Esophagus squamous epithelium (tissue), 5 donors: ENCODE measurements at regions not wholly inside any gene's neighbourhood (a gene's known extent, or its start where the extent isn't known, plus 50 kb on each side); places are given as distances from the start of the nearest gene placed in this dataset.

Source experiments
- DNase-seq: peaks from one replicate; lab custom pipeline; 2025; lab: John Stamatoyannopoulos, UW
- H3K27ac ChIP-seq, 4 donors: fragments of 200-600 bp; sonication (generic); one replicate each; pipeline ENCODE4 v1.5.1; 2016 to 2019; ENCODE audit warnings: mild to moderate bottlenecking in 1 of 4
- H3K27me3 ChIP-seq, 4 donors: fragments of 200-600 bp; sonication (generic); 1 replicate in 3 of 4; 2 replicates in 1 of 4; pipeline versions ENCODE4 v1.5.1 to v1.6.0; 2017 to 2021; ENCODE audit warnings: antibody characterized with exemption in 1 of 4
- H3K36me3 ChIP-seq, 3 donors: fragments of 200-600 bp; sonication (generic); one replicate each; pipeline ENCODE4 v1.5.1; 2016 to 2019
- H3K4me1 ChIP-seq, 3 donors: fragments of 200-600 bp; sonication (generic); one replicate each; pipeline ENCODE4 v1.5.1; 2017 to 2019
- H3K4me3 ChIP-seq, 4 donors: fragments of 200-600 bp; sonication (generic); 1 replicate in 3 of 4; 2 replicates in 1 of 4; pipeline ENCODE4 v1.5.1; 2016 to 2019; ENCODE audit warnings: mild to moderate bottlenecking in 2 of 4, moderate library complexity in 1 of 4
- H3K9me3 ChIP-seq, 3 donors: fragments of 200-600 bp; sonication (generic); one replicate each; pipeline ENCODE4 v1.5.1; 2016 to 2019
- POLR2A ChIP-seq, 4 donors: fragments of 450-650 bp; IDR thresholded peaks; one replicate each; pipeline ENCODE4 v1.6.1; 2017; ENCODE audit warnings: antibody characterized with exemption in 4 of 4, mild to moderate bottlenecking in 4 of 4, moderate library complexity in 3 of 4
- WGBS, 2 donors: methylation state at CpG; one replicate each; pipeline ENCODE4 v1.1.5; 2018; 5-methylcytosine and 5-hydroxymethylcytosine counted together
- intact Hi-C: fragments of 100-400 bp; cut with DNase I; formaldehyde crosslinking; loops from one replicate; pipeline ENCODE4 v1.15.0; 2022
- TF ChIP-seq, protein P1 (sequence below), 6 experiments: fragments of 450-650 bp in 4 of 6; fragments of 200-600 bp in 2 of 6; sonication (generic) in 2 of 6; IDR thresholded peaks; one replicate each; pipeline ENCODE4 v1.5.1; 2016 to 2019; ENCODE audit warnings: antibody characterized with exemption in 6 of 6, mild to moderate bottlenecking in 4 of 6, moderate library complexity in 4 of 6
- donor health status: DM: yes; HTN: yes; CAD: no.

GRCh38 chr12:13794706-13795105 lies 186.7 kb downstream of the GRIN2B start:
- no peaks in the 10 kb centered on the region for H3K4me1 ChIP-seq
- H3K36me3 ChIP-seq, result no peaks in the 10 kb centered on the region
- intact Hi-C loops, result no loop called here
- DNase-seq, result no peak
- 66 to 76% methylated on average over 2 of the region's 2 CpGs for WGBS, 2 donors
- H3K27me3 ChIP-seq, result no peaks in the 10 kb centered on the region
- TF ChIP-seq, protein P1, sequence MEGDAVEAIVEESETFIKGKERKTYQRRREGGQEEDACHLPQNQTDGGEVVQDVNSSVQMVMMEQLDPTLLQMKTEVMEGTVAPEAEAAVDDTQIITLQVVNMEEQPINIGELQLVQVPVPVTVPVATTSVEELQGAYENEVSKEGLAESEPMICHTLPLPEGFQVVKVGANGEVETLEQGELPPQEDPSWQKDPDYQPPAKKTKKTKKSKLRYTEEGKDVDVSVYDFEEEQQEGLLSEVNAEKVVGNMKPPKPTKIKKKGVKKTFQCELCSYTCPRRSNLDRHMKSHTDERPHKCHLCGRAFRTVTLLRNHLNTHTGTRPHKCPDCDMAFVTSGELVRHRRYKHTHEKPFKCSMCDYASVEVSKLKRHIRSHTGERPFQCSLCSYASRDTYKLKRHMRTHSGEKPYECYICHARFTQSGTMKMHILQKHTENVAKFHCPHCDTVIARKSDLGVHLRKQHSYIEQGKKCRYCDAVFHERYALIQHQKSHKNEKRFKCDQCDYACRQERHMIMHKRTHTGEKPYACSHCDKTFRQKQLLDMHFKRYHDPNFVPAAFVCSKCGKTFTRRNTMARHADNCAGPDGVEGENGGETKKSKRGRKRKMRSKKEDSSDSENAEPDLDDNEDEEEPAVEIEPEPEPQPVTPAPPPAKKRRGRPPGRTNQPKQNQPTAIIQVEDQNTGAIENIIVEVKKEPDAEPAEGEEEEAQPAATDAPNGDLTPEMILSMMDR (IDR thresholded peaks at IDR 0.05), result no peak
- TF ChIP-seq POLR2A (IDR thresholded peaks at IDR 0.05), result no peak
- no peak overlapping the region for H3K27ac ChIP-seq
- no peaks in the 10 kb centered on the region for H3K9me3 ChIP-seq
- H3K4me3 ChIP-seq, result no peak overlapping the region

- no peaks in the 10 kb centered on the region for H3K27me3 ChIP-seq
- H3K4me3 ChIP-seq, result no peak overlapping the region
- no peaks in the 10 kb centered on the region for H3K36me3 ChIP-seq
- TF ChIP-seq POLR2A (IDR thresholded peaks at IDR 0.05), result no peak
- TF ChIP-seq, protein P1 (IDR thresholded peaks at IDR 0.05), result no peak
- no peak overlapping the region for H3K27ac ChIP-seq
- 41 to 53% methylated on average over 1 of the region's 1 CpG for whole genome bisulfite sequencing, 2 donors
- H3K9me3 ChIP-seq, result no peaks in the 10 kb centered on the region
- H3K4me1 ChIP-seq, result no peaks in the 10 kb centered on the region
- intact Hi-C loops, result no loop called here
- DNase-seq, result no peak
Measured at GRCh38 chr12:13790317-13790716, 191.1 kb downstream of the GRIN2B start.

DNA sequence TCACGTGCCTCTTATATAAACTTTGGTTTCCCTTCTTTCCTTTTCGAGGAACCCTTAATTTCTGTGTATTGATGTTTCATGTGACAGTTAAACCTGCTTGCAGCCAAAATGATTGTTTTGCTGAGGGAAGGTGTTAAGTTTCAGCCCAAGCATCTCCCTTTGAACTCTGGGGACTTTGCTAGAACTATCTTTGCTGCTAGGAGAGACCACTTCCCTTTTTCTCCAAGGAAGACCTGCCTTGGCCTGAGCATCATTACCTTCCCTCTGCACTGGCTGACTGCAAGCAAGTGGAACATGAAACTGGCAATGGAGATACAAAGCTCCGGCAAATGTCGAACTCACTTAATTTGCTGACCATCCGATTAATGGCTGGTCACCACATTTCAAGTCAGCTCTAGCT lies 192.8 kb downstream of the GRIN2B start:
- H3K4me1 ChIP-seq, result no peaks in the 10 kb centered on the region
- intact Hi-C loops, result no loop called here
- no peaks in the 10 kb centered on the region for H3K27me3 ChIP-seq
- TF ChIP-seq, protein P1 (IDR thresholded peaks at IDR 0.05), result no peak
- TF ChIP-seq POLR2A (IDR thresholded peaks at IDR 0.05), result no peak
- H3K4me3 ChIP-seq, result no peak overlapping the region
- H3K27ac ChIP-seq, result no peak overlapping the region
- WGBS, 2 donors, result 56 to 71% methylated on average over 3 to 5 of the region's 5 CpGs
- DNase-seq, result no peak
- no peaks in the 10 kb centered on the region for H3K9me3 ChIP-seq
- no peaks in the 10 kb centered on the region for H3K36me3 ChIP-seq

DNA sequence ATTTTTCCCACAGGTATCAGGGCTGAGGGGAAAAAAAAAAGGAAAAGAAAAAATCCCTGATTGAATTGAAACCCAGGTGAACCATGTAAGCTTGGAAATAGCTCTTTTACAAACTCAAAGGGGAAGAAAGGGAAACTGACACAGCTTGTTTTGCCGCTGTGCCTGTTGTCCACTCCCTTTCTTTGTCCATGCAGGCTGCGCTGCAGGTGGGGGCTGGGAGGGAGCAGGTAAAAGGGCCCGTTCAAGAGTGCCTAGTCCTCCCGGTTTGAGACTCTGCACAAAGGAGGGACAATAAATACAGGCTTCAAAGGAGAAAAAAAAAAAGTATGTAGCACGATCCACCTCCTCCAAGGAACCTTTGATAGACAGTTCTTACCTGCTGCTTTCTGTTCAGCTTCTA lies 194.8 kb downstream of the GRIN2B start:
- Histone ChIP-seq H3K36me3 (no peaks in the 10 kb centered on the region), H3K27me3 (no peaks in the 10 kb centered on the region), H3K4me3 (no peak overlapping the region), H3K9me3 (no peaks in the 10 kb centered on the region), H3K4me1 (no peaks in the 10 kb centered on the region), H3K27ac (no peak overlapping the region)
- WGBS, 2 donors, result 30 to 42% methylated on average over 5 of the region's 5 CpGs
- TF ChIP-seq POLR2A (IDR thresholded peaks at IDR 0.05), result no peak
- TF ChIP-seq, protein P1 (IDR thresholded peaks at IDR 0.05), result no peak
- intact Hi-C loops, result no loop called here
- no peak for DNase-seq

DNA sequence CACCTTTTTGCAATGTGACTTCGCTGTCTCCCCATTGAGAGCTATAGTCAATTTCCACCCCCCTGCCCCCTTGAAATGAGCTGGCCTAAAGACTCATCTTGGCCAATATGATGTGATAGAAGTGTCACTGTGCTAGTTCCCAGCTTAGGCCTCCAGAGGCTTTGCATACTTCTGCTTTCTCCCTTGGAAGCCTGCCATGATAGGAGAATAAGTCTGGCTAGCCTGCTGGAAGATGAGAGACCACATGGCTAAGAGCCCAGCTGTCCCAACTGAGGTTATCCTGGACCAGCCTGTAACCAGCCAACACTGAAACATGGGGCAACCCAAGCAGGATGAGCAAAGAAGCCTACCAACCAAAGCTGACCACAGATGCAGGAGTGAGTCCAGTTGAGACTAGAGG lies 196.9 kb downstream of the GRIN2B start:
- intact Hi-C loops, result no loop called here
- 67 to 100% methylated on average over 1 of the region's 1 CpG for WGBS, 2 donors
- DNase-seq, result no peak
- no peak overlapping the region for H3K4me3 ChIP-seq
- H3K27ac ChIP-seq, result no peak overlapping the region
- H3K9me3 ChIP-seq, result no peaks in the 10 kb centered on the region
- no peaks in the 10 kb centered on the region for H3K27me3 ChIP-seq
- H3K36me3 ChIP-seq, result no peaks in the 10 kb centered on the region
- TF ChIP-seq, protein P1 (IDR thresholded peaks at IDR 0.05), result no peak
- TF ChIP-seq POLR2A (IDR thresholded peaks at IDR 0.05), result no peak
- no peaks in the 10 kb centered on the region for H3K4me1 ChIP-seq
